H9 (cell line): ENCODE measurements at regions not wholly inside any gene's neighbourhood (a gene's known extent, or its start where the extent isn't known, plus 50 kb on each side); places are given as distances from the start of the nearest gene placed in this dataset.

Experiments used
- DNase-seq: peaks from one replicate; pipeline ENCODE4 v3.0.0-alpha.2; 2017
- H2AFZ ChIP-seq: one replicate; pipeline ENCODE4 v1.6.1; 2013; ENCODE audit warnings: mild to moderate bottlenecking, low read length, control low read depth, moderate library complexity
- H2AK5ac ChIP-seq: 2 replicates; pipeline ENCODE4 v1.6.1; 2013; ENCODE audit warnings: low read length, control low read depth, mixed read lengths; ENCODE audit not compliant: insufficient read length
- H2BK120ac ChIP-seq: one replicate; pipeline ENCODE4 v1.6.1; 2013; ENCODE audit warnings: low read depth, mild to moderate bottlenecking, low read length, control low read depth, inconsistent platforms; ENCODE audit not compliant: poor library complexity, severe bottlenecking
- H2BK12ac ChIP-seq: 2 replicates; pipeline ENCODE4 v1.6.1; 2013; ENCODE audit warnings: low read length, control low read depth, mixed read lengths, low read depth; ENCODE audit not compliant: insufficient read length
- H2BK15ac ChIP-seq: 2 replicates; pipeline ENCODE4 v1.6.1; 2013; ENCODE audit warnings: low read depth, low read length, control low read depth
- H2BK20ac ChIP-seq: one replicate; pipeline ENCODE4 v1.6.1; 2013; ENCODE audit warnings: low read depth, mild to moderate bottlenecking, low read length, control low read depth, inconsistent platforms; ENCODE audit not compliant: poor library complexity, severe bottlenecking
- H2BK5ac ChIP-seq: 2 replicates; pipeline ENCODE4 v1.6.1; 2013; ENCODE audit warnings: low read length, control low read depth, mixed read lengths; ENCODE audit not compliant: insufficient read length
- H3K14ac ChIP-seq: 2 replicates; pipeline ENCODE4 v1.6.1; 2013; ENCODE audit warnings: low read length, control low read depth; ENCODE audit not compliant: insufficient read depth
- H3K18ac ChIP-seq: 2 replicates; pipeline ENCODE4 v1.6.1; 2013; ENCODE audit warnings: low read depth, mild to moderate bottlenecking, mixed read lengths, low read length, control low read depth; ENCODE audit not compliant: insufficient read length
- H3K23ac ChIP-seq: 2 replicates; pipeline ENCODE4 v1.6.1; 2013; ENCODE audit warnings: low read length, control low read depth, mixed read lengths, low read depth; ENCODE audit not compliant: insufficient read length
- H3K23me2 ChIP-seq: 2 replicates; pipeline ENCODE4 v1.6.1; 2013; ENCODE audit warnings: low read depth, mild to moderate bottlenecking, mixed read lengths, low read length, control low read depth; ENCODE audit not compliant: insufficient read length, poor library complexity, severe bottlenecking
- H3K27ac ChIP-seq: 2 replicates; pipeline ENCODE4 v1.5.1; 2013; ENCODE audit warnings: low read length, control low read depth, mixed read lengths, low read depth; ENCODE audit not compliant: insufficient read length
- H3K27me3 ChIP-seq: 2 replicates; pipeline ENCODE4 v1.6.1; 2013; ENCODE audit warnings: low read length, control low read depth, inconsistent platforms; ENCODE audit not compliant: insufficient read depth
- H3K4ac ChIP-seq: 2 replicates; pipeline ENCODE4 v1.6.1; 2013; ENCODE audit warnings: low read depth, mild to moderate bottlenecking, control low read depth, inconsistent platforms, low read length, moderate library complexity
- H3K4me1 ChIP-seq: 2 replicates; pipeline ENCODE4 v1.6.1; 2013; ENCODE audit warnings: low read length, control low read depth, inconsistent platforms; ENCODE audit not compliant: insufficient read depth
- H3K4me2 ChIP-seq: 2 replicates; pipeline ENCODE4 v1.6.1; 2013; ENCODE audit warnings: low read length, control low read depth, mixed read lengths; ENCODE audit not compliant: insufficient read length, insufficient read depth
- H3K56ac ChIP-seq: 2 replicates; pipeline ENCODE4 v1.6.1; 2013; ENCODE audit warnings: low read depth, mild to moderate bottlenecking, mixed read lengths, low read length, control low read depth; ENCODE audit not compliant: insufficient read length
- H3K79me1 ChIP-seq: 2 replicates; pipeline ENCODE4 v1.6.1; 2013; ENCODE audit warnings: low read depth, mild to moderate bottlenecking, moderate library complexity, low read length, control low read depth, inconsistent platforms; ENCODE audit not compliant: insufficient read depth, poor library complexity, severe bottlenecking
- H3K79me2 ChIP-seq: 2 replicates; pipeline ENCODE4 v1.6.1; 2013; ENCODE audit warnings: low read length, control low read depth, inconsistent platforms; ENCODE audit not compliant: insufficient read depth
- H3K9ac ChIP-seq: 2 replicates; pipeline ENCODE4 v1.6.1; 2013; ENCODE audit warnings: low read length, control low read depth, mixed read lengths; ENCODE audit not compliant: insufficient read length; ENCODE audit errors: extremely low read depth
- H3K9me3 ChIP-seq: one replicate; pipeline ENCODE4 v1.6.1; 2013; ENCODE audit warnings: low read depth, low read length, inconsistent platforms; ENCODE audit not compliant: control insufficient read depth
- H3T11ph ChIP-seq: one replicate; pipeline ENCODE4 v1.6.1; 2013; ENCODE audit warnings: mild to moderate bottlenecking, low read length, control low read depth, inconsistent platforms
- H4K20me1 ChIP-seq: one replicate; pipeline ENCODE4 v1.6.1; 2013; ENCODE audit not compliant: control insufficient read depth, insufficient read length, insufficient read depth
- H4K5ac ChIP-seq: 2 replicates; pipeline ENCODE4 v1.6.1; 2013; ENCODE audit warnings: low read depth, mild to moderate bottlenecking, mixed read lengths, low read length, control low read depth; ENCODE audit not compliant: insufficient read length
- H4K8ac ChIP-seq: replicated peaks from 2 replicates; pipeline ENCODE4 v1.6.1; 2013; ENCODE audit warnings: low read length, control low read depth, mixed read lengths, low read depth; ENCODE audit not compliant: insufficient read length
- H4K91ac ChIP-seq: 2 replicates; pipeline ENCODE4 v1.6.1; 2013; ENCODE audit warnings: low read depth, mild to moderate bottlenecking, moderate library complexity, mixed read lengths, low read length, control low read depth; ENCODE audit not compliant: insufficient read length
- H3K27ac Mint-ChIP-seq, 3 experiments: 2 replicates in 2 of 3; 3 replicates in 1 of 3; pipeline ENCODE4 v1.8.0; 2020 to 2021; ENCODE audit warnings: mixed read lengths in 3 of 3, mild to moderate bottlenecking in 1 of 3, moderate library complexity in 1 of 3
- H3K27me3 Mint-ChIP-seq: 2 replicates; pipeline ENCODE4 v1.8.0; 2021; ENCODE audit warnings: low read depth, mild to moderate bottlenecking, moderate library complexity, mixed read lengths
- H3K36me3 Mint-ChIP-seq, 3 experiments: 2 replicates in 2 of 3; 3 replicates in 1 of 3; pipeline ENCODE4 v1.8.0; 2020 to 2021; ENCODE audit warnings: low read depth in 3 of 3, mixed read lengths in 3 of 3; ENCODE audit not compliant: insufficient read depth in 1 of 3
- H3K4me1 Mint-ChIP-seq, 2 experiments: 2 replicates each; pipeline ENCODE4 v1.8.0; 2020; ENCODE audit warnings: mixed read lengths in 2 of 2
- H3K4me3 Mint-ChIP-seq, 2 experiments: 2 replicates in 1 of 2; 3 replicates in 1 of 2; pipeline ENCODE4 v1.8.0; 2020 to 2021; ENCODE audit warnings: mild to moderate bottlenecking in 2 of 2, mixed read lengths in 2 of 2, moderate library complexity in 1 of 2
- H3K9me3 Mint-ChIP-seq, 2 experiments: 2 replicates in 1 of 2; 3 replicates in 1 of 2; pipeline ENCODE4 v1.8.0; 2020; ENCODE audit warnings: mild to moderate bottlenecking in 2 of 2, mixed read lengths in 2 of 2, moderate library complexity in 1 of 2
- CTCF ChIP-seq: fragments of 200-600 bp; sonication (generic); conservative IDR thresholded peaks from 3 replicates; pipeline ENCODE4 v1.8.0; 2021; ENCODE audit warnings: antibody characterized with exemption, mild to moderate bottlenecking
- WGBS: extraction: QIAGEN DNeasy Blood & Tissue Kit; methylation state at CpG from one replicate; pipeline ENCODE4 v1.1.7; 2013; ENCODE audit warnings: missing lambda C conversion rate, low lambda C conversion rate, mixed read lengths; ENCODE audit not compliant: insufficient read length; ENCODE audit errors: extremely low coverage; 5-methylcytosine and 5-hydroxymethylcytosine counted together

- no peaks in the 10 kb centered on the region; the same call in 1 of the 2 replicates for H3K27me3 Mint-ChIP-seq
- peaks cover 19 to 23% of the 10 kb centered on the region in 2 experiments for H3K4me1 Mint-ChIP-seq
- no peaks in the 10 kb centered on the region for H3K36me3 Mint-ChIP-seq
- Histone ChIP-seq H3K4ac (no peak overlapping the region), H3K27me3 (no peaks in the 10 kb centered on the region), H3K23ac (no peak overlapping the region), H2BK120ac (no peak overlapping the region), H3K14ac (no peak overlapping the region), H3K4me2 (no peak overlapping the region), H2AFZ (no peak overlapping the region), H2BK15ac (no peak overlapping the region), H3K4me1 (peaks cover 2% of the 10 kb centered on the region; the same call in 1 of the 2 replicates), H3K79me2 (no peaks in the 10 kb centered on the region), H4K5ac (no peak overlapping the region), H3K9me3 (no peaks in the 10 kb centered on the region), H2BK20ac (no peak overlapping the region), H4K91ac (no peak overlapping the region), H2BK12ac (no peak overlapping the region), H4K8ac (no peak overlapping the region), H3K27ac (no peak overlapping the region), H2BK5ac (no peak overlapping the region), H3K79me1 (no peaks in the 10 kb centered on the region), H3K18ac (no peak overlapping the region), H2AK5ac (no peak overlapping the region), H3K23me2 (no peaks in the 10 kb centered on the region), H3K56ac (no peak overlapping the region), H3T11ph (no peak overlapping the region), H3K9ac (no peak overlapping the region), H4K20me1 (no peaks in the 10 kb centered on the region)
- TF ChIP-seq CTCF = no peak
- WGBS = no CpG with 5 or more reads among the region's 1 CpG
- no peak for DNase-seq
- no peak overlapping the region for H3K4me3 Mint-ChIP-seq
- H3K9me3 Mint-ChIP-seq = no peaks in the 10 kb centered on the region
- H3K27ac Mint-ChIP-seq = no peak overlapping the region
Observed at GRCh38 chr4:101644516-101644915, 146.0 kb upstream of the BANK1 start.
